NCI-H2227 treated with DMSO at 0.1 percent for 48 hours (cell line): ENCODE measurements at regions not wholly inside any gene's neighbourhood (a gene's known extent, or its start where the extent isn't known, plus 50 kb on each side); places are given as distances from the start of the nearest gene placed in this dataset.
"Not testable (repeated sequence)": the region's sequence is repeated elsewhere in the genome, so short reads cannot be mapped to it uniquely, and the experiment has no call there.

Experiments
- DNase-seq: peaks from one replicate; lab custom pipeline; 2025; lab: John Stamatoyannopoulos, UW

- no peak for DNase-seq
These were observed 130.6 kb upstream of the FHIT start for GRCh38 chr3:61381745-61382392.

- DNase-seq: no peak
These were observed 136.6 kb upstream of the FHIT start for GRCh38 chr3:61387817-61388216.

DNA sequence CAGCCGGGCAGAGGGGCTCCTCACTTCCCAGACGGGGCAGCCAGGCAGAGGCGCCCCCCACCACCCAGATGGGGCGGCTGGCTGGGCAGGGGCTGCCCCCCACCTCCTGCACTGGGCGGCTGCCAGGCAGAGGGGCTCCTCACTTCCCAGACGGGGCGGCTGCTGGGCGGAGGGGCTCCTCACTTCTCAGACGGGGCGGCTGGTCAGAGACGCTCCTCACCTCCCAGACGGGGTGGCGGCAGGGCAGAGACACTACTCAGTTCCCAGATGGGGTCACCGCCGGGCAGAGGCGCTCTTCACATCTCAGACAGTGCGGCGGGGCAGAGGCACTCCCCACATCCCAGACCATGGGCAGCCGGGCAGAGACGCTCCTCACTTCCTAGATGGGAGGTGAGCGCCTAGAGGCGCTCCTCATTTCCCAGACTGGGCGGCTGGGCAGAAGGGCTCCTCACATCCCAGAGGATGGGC, 142.3 kb upstream of the FHIT start:
- not testable (repeated sequence) for DNase-seq

DNA sequence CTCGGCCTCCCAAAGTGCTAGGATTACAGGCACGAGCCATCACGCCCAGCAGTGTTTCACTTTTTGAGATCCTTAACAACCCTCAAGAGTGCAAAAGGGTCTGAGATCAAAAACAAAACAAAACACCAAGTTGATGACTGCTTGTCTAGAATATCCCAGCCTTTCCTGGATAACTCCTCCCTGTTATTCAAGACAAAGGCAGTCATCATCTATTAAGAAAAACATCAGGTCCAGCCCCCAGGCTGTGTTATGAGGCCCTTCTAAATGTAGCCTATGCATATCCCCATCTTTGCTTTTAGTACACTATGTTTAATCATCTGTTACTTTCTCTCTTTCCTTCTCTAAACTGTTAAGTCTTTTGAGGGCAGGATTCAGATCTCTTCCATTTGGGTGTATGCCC, 150.1 kb upstream of the FHIT start:
- no peak for DNase-seq

- no peak for DNase-seq
These were observed 154.0 kb upstream of the PTPRG start for GRCh38 chr3:61407397-61407796.

- no peak for DNase-seq
These were observed 151.7 kb upstream of the PTPRG start for GRCh38 chr3:61409638-61410037.

- DNase-seq: not testable (repeated sequence)
These were observed 151.0 kb upstream of the PTPRG start for GRCh38 chr3:61410358-61410757.

DNA sequence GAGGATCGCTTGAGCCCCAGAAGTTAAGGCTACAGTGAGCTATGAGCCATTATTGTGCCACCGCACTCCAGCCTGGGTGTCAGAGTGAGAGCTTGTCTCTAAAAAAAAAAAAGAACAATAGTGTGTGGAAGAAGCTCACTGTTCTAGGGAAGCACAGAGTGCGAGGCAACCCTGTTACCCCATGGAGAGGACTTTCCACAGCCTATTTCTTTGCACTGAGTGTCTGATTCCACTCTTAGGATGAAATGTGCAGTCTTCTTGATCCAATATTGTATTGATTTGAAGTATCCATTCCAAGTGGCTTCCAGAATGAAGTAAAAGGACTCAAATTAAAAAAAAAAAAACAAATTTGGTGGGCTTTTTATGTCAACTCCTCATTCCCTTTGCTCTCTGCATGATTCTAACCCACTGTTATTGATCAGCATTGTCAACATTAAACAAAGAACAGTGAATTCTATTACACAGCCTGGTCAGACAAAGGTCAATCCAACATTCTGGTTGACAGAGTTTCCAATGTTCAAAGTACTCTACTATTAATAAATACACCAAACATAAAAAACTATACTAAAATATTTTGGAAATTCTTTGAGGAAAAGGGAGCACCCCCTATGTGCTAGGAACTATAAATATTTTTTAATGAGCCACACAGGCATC, 150.2 kb upstream of the PTPRG start:
- no peak for DNase-seq

DNA sequence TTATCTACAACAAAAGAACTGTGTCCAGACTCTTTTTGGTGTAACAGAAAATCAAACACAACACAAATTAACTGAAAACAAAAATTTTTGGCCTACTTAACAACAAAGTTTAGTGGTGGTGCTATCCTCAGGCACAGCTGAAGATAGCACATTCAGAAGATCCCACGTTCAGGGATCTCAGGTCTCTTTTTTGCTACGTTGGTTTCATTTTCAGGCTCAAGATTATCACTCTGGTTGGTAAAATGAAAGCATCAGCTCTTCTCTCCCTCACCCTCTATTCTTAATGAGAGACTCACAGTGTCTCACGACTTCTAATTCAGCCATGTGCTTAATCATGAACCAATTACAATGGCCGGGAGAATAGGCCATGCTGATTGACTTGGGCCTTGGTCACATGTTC, 146.9 kb upstream of the PTPRG start:
- no peak for DNase-seq

DNA sequence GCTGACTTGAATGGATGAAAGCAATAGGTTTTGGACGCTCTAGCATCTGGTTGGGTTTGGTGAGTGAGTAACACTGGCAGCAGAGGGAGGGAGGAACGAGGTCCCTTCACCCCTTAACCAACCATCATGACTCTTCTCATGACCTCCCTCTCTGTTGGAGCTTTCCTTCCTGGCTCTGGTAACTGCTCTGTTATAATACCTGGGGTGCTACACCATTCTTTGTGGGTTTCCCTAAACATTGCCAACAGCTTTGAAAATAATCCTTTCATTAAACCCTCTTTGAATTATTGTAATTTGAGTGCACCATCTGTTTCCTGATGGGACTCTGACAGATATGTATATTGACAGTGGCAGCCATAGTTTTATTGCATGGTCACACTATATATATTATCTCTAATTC, 146.2 kb upstream of the PTPRG start:
- DNase-seq: no peak

DNA sequence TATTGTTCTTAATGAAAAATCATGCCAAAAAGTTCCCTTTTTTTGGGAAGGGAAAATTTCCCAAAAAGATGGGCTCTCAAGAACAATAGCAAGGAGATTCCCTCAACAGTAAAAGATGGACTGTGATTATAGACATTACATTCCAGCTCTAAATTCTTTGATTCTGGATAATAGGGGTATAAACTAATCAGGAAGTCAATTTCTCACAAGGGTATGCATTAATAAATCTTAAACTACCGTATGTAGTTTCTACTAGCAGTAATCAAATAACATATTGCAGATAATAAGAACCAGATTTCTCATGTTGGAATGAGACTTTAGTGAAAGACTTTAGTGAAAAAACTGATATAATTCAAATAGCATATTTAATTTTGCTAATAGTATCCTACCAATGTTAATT, 144.8 kb upstream of the PTPRG start:
- no peak for DNase-seq

GRCh38 chr3:61417352-61417751, 144.0 kb upstream of the PTPRG start:
- no peak for DNase-seq

- no peak for DNase-seq
These were observed 141.1 kb upstream of the PTPRG start for GRCh38 chr3:61420136-61420759.

GRCh38 chr3:61422945-61423673, 138.3 kb upstream of the PTPRG start:
- peak; percentile 55 for DNase-seq

DNA sequence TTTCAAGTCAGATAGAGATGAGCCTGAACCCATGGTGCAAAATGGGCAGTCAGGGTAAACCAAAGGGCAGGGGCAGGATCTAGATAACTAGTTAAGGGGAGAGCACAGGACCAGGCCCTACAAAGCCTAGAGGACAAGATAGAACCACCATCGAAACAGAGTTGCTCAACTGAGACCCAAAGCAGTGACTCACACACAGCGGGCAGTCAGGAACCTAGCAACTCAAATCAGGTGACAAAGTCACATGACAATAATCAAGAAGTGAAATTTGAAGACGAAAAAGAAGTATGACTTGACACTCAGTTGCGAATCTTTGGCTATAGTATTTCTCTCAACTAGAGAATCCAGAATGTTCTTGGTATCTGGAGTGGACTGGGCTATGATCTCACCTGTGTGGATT, 136.0 kb upstream of the PTPRG start:
- no peak for DNase-seq

GRCh38 chr3:61429106-61429505, 132.3 kb upstream of the PTPRG start:
- no peak for DNase-seq

- DNase-seq: not testable (repeated sequence)
These were observed 126.5 kb upstream of the PTPRG start for GRCh38 chr3:61434901-61435300.

- not testable (repeated sequence) for DNase-seq
These were observed 126.0 kb upstream of the PTPRG start for GRCh38 chr3:61435361-61435760.

DNA sequence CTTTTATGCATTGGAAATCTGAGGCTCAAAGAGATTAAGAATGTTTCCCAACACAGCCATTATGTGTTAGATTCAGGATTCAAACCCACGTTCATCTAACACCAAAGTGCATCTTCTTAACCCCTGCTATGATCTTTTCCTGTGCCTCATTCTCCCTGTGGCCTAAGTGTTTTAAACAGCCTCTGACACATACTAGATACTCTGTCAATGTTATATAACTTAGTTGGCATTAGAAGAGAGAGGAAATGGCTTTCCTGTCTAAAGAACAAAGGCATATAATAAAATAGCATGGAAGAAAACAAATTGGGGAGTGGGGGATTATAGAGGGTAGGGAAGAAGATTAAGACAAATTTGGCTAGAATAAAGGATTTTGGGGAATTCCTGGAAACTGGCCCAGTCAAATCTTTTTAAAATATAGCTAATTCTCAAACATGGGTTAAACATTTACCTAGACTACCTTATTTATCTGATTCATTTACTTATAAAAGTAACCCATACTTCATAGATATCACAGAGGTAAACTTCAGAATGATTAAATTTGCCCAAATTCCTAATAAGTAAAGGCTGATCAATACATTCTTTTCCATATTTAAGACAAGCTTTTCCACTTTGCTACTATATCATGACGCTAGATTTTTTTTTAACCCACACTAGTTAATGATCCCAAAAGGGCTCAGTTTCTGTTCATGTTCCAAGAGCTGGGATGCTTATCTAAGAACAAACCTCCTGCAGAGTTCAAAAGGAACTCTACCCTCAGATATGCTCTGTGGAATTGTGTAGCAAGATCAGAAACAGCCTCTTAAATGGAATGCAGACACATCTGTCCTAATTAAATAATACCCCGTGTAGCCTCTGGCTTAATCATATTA, 122.9 kb upstream of the PTPRG start:
- no peak for DNase-seq

- DNase-seq: no peak
These were observed 122.3 kb upstream of the PTPRG start for GRCh38 chr3:61439122-61439458.

DNA sequence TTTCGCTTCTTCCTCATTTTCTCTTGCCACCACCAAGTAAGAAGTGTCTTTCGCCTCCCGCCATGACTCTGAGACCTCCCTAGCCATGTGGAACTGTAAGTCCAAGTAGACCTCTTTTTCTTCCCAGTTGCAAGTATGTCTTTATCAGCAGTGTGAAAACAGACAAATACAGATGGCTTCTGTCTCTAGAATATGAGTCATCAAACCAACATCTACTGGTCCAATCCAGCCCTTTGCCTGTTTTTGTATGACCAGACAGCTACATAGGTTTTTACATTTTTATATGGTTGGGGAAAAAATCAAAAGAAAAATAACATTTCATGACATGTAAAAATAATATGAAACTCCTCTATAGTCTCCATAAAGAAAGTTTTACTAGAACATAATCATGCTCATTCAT, 118.7 kb upstream of the PTPRG start:
- no peak for DNase-seq

GRCh38 chr3:61443886-61444285, 117.5 kb upstream of the PTPRG start:
- no peak for DNase-seq
